Keratinocyte (primary cell): ENCODE measurements at regions not wholly inside any gene's neighbourhood (a gene's known extent, or its start where the extent isn't known, plus 50 kb on each side); places are given as distances from the start of the nearest gene placed in this dataset.

ENCODE experiments used
- DNase-seq: peaks from one replicate; pipeline ENCODE4 v3.0.0-alpha.2; 2011; ENCODE audit warnings: low read depth, missing footprints, low spot score
- FAIRE-seq: peaks from 2 replicates; lab custom pipeline; 2011; peaks lifted over from hg19 to GRCh38; lab: Jason Lieb, UNC
- H2AFZ ChIP-seq: 2 replicates; pipeline ENCODE4 v1.6.0; 2012; ENCODE audit warnings: low read length, control low read depth, inconsistent platforms; ENCODE audit not compliant: control insufficient read depth
- H3K27ac ChIP-seq: 2 replicates; pipeline ENCODE4 v1.5.1; 2011; ENCODE audit warnings: low read length; ENCODE audit not compliant: control insufficient read depth, insufficient read depth
- H3K27me3 ChIP-seq: 3 replicates; pipeline ENCODE4 v1.6.0; 2011; ENCODE audit warnings: low read length; ENCODE audit not compliant: control insufficient read depth, insufficient read depth; ENCODE audit errors: extremely low read depth
- H3K36me3 ChIP-seq, 2 experiments: 2 replicates in 1 of 2; 3 replicates in 1 of 2; pipeline ENCODE4 v1.5.1; 2011; ENCODE audit warnings: low read length in 2 of 2, mild to moderate bottlenecking in 1 of 2; ENCODE audit not compliant: control insufficient read depth in 2 of 2, insufficient read depth in 2 of 2; ENCODE audit errors: extremely low read depth in 1 of 2
- H3K4me1 ChIP-seq: 3 replicates; pipeline ENCODE4 v1.5.1; 2011; ENCODE audit warnings: low read length; ENCODE audit not compliant: control insufficient read depth, insufficient read depth; ENCODE audit errors: extremely low read depth
- H3K4me2 ChIP-seq: 3 replicates; pipeline ENCODE4 v1.6.0; 2011; ENCODE audit warnings: low read depth, low read length; ENCODE audit not compliant: control insufficient read depth, insufficient read depth; ENCODE audit errors: extremely low read depth
- H3K4me3 ChIP-seq, 3 experiments: fragments of 200-600 bp in 1 of 3; sonication (generic) in 1 of 3; 2 replicates in 2 of 3; 3 replicates in 1 of 3; pipeline ENCODE4 v1.5.1; 2011 to 2016; ENCODE audit warnings: low read length in 3 of 3, mild to moderate bottlenecking in 3 of 3, control low read depth in 2 of 3, inconsistent platforms in 1 of 3, low read depth in 1 of 3, mixed read lengths in 1 of 3, mixed run types in 1 of 3, moderate library complexity in 1 of 3; ENCODE audit not compliant: control insufficient read depth in 2 of 3, insufficient read depth in 2 of 3; ENCODE audit errors: extremely low read depth in 1 of 3
- H3K79me2 ChIP-seq: 2 replicates; pipeline ENCODE4 v1.6.0; 2012; ENCODE audit warnings: low read length; ENCODE audit not compliant: control insufficient read depth, insufficient read depth
- H3K9ac ChIP-seq: 3 replicates; pipeline ENCODE4 v1.6.0; 2011; ENCODE audit warnings: low read length; ENCODE audit not compliant: control insufficient read depth, insufficient read depth; ENCODE audit errors: extremely low read depth
- H3K9me1 ChIP-seq: 3 replicates; pipeline ENCODE4 v1.6.0; 2011; ENCODE audit warnings: low read length; ENCODE audit not compliant: control insufficient read depth, insufficient read depth; ENCODE audit errors: extremely low read depth
- H3K9me3 ChIP-seq: 2 replicates; pipeline ENCODE4 v1.5.1; 2012; ENCODE audit warnings: low read depth, low read length; ENCODE audit not compliant: control insufficient read depth
- H4K20me1 ChIP-seq: 3 replicates; pipeline ENCODE4 v1.6.0; 2011; ENCODE audit warnings: low read length; ENCODE audit not compliant: control insufficient read depth, insufficient read depth; ENCODE audit errors: extremely low read depth
- CTCF ChIP-seq, 3 experiments: IDR thresholded peaks in 1 of 3; conservative IDR thresholded peaks in 1 of 3; optimal IDR thresholded peaks in 1 of 3; 2 replicates in 2 of 3; 3 replicates in 1 of 3; pipeline versions ENCODE3 to v1.5.1; 2011; ENCODE audit warnings: low read length in 3 of 3, mild to moderate bottlenecking in 3 of 3, moderate library complexity in 2 of 3, control low read depth in 1 of 3, inconsistent platforms in 1 of 3; ENCODE audit not compliant: insufficient read depth in 2 of 3; ENCODE audit errors: extremely low read depth in 1 of 3
- EZH2 ChIP-seq: IDR thresholded peaks from one replicate; pipeline ENCODE4 v1.6.1; 2012; ENCODE audit warnings: inconsistent platforms, mild to moderate bottlenecking, low read length, moderate library complexity
- dilution Hi-C: fragments of 300-500 bp; cut with MboI; formaldehyde crosslinking; loops from one replicate; pipeline ENCODE4 v1.7.0; 2020; ENCODE audit warnings: low sequenced_read_pairs; ENCODE audit not compliant: extremely low pct_ligation_motif_present

DNA sequence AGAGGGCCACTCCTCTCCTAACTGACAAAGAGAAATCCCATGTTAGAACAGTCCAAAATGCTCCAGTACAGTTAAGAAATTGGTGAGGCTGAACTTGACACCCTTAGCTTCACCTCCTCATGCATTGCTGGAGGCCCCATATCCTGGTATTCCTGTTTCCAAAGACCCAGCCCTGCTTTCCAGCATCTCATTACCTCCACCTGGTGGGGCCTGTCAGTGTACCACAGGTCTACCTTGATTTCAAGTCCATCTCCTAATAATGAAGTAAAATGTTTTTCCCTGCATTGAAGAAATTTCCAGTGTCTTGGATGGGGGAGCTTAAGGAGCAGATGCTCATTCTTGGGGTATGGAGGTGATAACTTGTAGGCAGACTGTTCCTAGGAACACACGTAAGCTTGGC lies 70.6 kb upstream of the S1PR3 start:
- H4K20me1 ChIP-seq = no peaks in the 10 kb centered on the region
- no peak overlapping the region for H3K4me2 ChIP-seq
- H3K9me3 ChIP-seq = no peaks in the 10 kb centered on the region
- H3K9ac ChIP-seq = no peak overlapping the region
- H3K79me2 ChIP-seq = no peaks in the 10 kb centered on the region
- no peak for FAIRE-seq
- no peak for DNase-seq
- H3K9me1 ChIP-seq = no peaks in the 10 kb centered on the region
- H2AFZ ChIP-seq = no peak overlapping the region
- dilution Hi-C loops = no loop called here
- H3K4me3 ChIP-seq = no peak overlapping the region
- no peaks in the 10 kb centered on the region for H3K4me1 ChIP-seq
- H3K27ac ChIP-seq = no peak overlapping the region
- no peak for TF ChIP-seq EZH2
- peak in 2 of 3 experiments; percentile 30 to 34 for TF ChIP-seq CTCF (optimal IDR thresholded peaks at IDR 0.05 in 1 of 3, IDR thresholded peaks at IDR 0.05 in 1 of 3, conservative IDR thresholded peaks at IDR 0.05 in 1 of 3; ENCODE audit: extremely low read depth in 1 of 3, insufficient read depth in 2 of 3, low read length in 3 of 3)
- no peaks in the 10 kb centered on the region for H3K36me3 ChIP-seq
- no peaks in the 10 kb centered on the region for H3K27me3 ChIP-seq

DNA sequence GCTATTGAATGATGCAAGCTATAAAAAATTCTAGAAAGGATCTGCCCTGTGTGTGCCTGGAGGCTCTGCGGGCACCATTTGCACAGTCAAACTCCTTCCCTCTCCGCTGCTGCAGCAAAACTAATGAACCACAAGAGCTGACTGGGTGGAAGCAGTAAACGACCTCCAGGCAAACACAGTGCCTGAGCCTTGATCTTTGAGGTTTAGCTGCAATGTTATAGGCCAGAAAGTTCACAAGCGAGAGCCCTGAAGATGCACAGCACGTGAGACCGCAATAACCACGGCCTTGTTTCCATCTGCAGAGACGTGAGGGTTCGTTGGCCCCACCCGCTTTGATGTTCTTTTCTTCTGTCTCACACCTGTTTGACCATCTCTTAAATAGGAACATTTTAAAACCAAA lies 69.2 kb upstream of the S1PR3 start:
- H3K9me3 ChIP-seq = no peaks in the 10 kb centered on the region
- no peak overlapping the region for H3K4me3 ChIP-seq
- no peak overlapping the region for H3K9ac ChIP-seq
- no peaks in the 10 kb centered on the region for H3K36me3 ChIP-seq
- no peak for FAIRE-seq
- H4K20me1 ChIP-seq = no peaks in the 10 kb centered on the region
- DNase-seq = no peak
- no peaks in the 10 kb centered on the region for H3K4me1 ChIP-seq
- TF ChIP-seq CTCF (optimal IDR thresholded peaks at IDR 0.05 in 1 of 3, IDR thresholded peaks at IDR 0.05 in 1 of 3, conservative IDR thresholded peaks at IDR 0.05 in 1 of 3; ENCODE audit: extremely low read depth in 1 of 3, insufficient read depth in 2 of 3, low read length in 3 of 3) (no peak), EZH2 (no peak)
- no peaks in the 10 kb centered on the region for H3K27me3 ChIP-seq
- H3K4me2 ChIP-seq = no peak overlapping the region
- no peak overlapping the region for H2AFZ ChIP-seq
- no peaks in the 10 kb centered on the region for H3K79me2 ChIP-seq
- H3K27ac ChIP-seq = no peak overlapping the region
- dilution Hi-C loops = no loop called here
- no peaks in the 10 kb centered on the region for H3K9me1 ChIP-seq
